DMS79 treated with DMSO at 0.1 percent for 48 hours (cell line): ENCODE measurements at regions not wholly inside any gene's neighbourhood (a gene's known extent, or its start where the extent isn't known, plus 50 kb on each side); places are given as distances from the start of the nearest gene placed in this dataset.

Experiments used
- DNase-seq: peaks from one replicate; lab custom pipeline; 2025; lab: John Stamatoyannopoulos, UW

DNA sequence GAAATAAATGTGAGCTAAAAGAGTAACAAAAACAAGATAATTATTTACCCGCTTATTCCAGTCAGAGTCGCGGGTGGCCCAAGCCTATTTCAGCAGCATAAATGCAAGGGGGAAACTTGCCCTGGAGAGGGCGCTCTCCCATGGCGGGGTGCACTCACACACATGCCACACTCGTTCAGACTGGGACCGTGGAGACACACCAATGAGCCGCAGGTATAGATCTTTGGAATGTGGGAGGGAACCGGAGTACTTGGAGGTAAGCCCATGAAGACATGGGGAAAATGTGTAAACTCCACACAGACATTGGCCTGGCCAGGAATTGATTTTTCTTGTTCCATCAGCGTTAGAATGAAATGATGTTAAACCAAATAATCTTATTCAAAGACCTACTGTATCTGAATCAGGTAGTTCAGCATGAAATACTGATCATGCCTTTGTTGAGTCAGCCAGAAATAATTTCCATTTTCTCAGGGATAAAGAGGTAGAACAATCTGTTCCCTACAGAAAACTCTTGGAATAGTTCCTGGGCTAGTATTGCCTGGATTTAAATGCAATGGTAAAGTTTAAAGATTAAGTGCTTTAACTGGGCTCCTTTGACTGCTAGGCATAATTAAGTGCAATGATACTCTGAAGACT is 191.5 kb downstream of the MCHR2 start:
- no peak for DNase-seq

DNA sequence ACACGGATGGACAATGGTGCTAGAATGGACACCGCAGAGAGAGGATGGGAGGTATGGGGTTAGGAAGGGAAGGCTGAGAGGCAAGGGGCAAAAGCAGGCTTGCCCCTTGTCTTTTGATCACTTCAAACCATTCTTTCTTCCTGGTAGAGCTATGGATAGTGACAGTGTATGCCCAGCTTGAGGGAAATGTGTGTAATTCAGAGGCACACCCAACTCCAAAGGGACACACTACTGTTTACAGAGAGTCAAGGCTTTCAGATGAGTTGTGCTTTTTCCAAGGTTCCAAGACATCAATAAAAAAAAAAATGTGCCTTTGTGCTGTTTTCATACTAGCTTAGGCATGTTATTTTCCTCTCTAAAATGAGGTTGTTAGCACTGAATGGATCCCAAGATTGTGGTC is 185.0 kb downstream of the MCHR2 start:
- DNase-seq = no peak

DNA sequence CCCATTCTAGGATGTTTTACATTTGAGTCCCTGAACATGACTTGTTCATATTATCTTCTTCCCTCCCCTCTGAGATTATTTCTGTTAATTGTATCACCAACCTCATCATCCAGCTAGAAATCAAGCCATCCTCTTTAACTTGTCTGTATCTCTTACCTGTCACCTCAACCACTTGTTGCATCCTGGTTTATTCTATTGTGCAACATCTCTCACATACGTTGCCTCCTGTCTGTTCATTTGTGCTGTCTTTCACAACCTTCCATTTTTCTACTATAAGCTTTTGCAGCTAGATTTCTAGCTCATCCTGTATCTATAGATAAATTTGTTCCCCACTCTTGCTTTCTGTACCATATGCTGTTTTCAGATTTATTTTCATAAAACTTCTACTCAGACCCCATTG is 183.7 kb downstream of the MCHR2 start:
- no peak for DNase-seq

DNA sequence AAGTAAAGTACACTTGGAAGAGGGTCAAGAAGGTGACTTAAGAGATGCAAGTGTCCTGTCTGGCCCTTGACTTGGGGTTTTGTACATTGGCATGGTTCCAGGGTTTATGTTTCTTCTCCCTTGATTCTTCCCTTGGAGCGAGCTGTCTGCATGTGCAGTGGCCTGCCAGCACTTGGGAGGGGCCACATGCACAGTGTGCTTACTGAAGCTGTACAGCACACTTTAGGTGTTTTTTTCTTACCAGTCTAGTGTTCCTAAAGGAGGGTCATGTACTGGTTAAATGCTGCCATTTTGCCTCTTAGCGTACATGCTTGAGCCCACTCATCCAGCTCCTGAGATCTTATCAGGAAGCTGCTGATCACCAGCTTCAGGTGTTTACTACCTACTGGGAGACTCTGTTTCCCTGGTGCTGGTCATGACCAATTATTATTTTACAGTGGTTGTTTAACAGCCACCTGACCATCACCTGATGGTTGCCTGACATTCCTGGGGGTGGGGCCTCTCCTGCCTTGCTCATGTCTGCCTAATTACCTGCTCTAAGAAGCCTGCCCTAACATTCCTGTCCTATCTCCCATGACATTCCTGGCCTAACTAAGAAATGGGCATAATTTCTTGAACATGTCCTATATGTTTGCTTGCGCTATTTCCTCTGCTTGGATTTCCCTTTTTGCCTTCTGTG is 182.9 kb downstream of the MCHR2 start:
- DNase-seq = no peak

DNA sequence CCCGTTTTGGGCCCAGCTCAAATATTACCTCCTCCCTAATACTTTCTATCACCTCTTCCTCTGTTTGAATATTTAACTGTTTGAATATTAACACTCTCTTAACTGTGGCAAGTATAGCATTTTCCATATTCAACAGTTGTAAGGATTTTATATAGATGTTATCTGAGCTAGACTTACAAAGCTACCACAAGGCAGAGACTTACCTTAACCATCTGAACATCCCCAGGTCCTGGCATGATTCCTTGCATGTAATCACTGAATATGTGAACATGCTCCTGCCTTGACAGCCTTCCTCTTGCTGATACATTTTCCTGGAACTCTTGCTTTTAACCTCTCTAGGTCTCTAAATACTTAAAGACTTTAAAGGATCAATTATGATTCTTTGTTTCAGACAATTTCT is 182.4 kb downstream of the MCHR2 start:
- no peak for DNase-seq

DNA sequence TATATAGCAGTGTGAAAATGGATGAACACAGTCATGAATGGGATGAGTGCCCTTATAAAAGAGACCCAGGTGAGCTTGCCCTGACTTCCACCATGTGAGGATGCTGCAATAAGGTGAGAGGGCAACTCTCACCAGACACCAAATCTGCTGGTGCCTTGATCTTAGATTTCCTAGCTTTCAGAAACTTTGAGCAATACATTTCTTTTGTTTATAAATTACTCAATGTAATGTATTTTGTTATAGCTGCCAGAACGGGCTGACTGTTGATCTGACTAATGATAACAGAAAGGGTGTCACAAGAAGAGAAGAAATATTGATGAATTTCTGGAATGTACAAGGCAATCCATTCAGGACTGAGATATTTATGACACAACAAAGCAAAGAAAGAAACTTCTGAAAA is 180.5 kb downstream of the MCHR2 start:
- DNase-seq = no peak

DNA sequence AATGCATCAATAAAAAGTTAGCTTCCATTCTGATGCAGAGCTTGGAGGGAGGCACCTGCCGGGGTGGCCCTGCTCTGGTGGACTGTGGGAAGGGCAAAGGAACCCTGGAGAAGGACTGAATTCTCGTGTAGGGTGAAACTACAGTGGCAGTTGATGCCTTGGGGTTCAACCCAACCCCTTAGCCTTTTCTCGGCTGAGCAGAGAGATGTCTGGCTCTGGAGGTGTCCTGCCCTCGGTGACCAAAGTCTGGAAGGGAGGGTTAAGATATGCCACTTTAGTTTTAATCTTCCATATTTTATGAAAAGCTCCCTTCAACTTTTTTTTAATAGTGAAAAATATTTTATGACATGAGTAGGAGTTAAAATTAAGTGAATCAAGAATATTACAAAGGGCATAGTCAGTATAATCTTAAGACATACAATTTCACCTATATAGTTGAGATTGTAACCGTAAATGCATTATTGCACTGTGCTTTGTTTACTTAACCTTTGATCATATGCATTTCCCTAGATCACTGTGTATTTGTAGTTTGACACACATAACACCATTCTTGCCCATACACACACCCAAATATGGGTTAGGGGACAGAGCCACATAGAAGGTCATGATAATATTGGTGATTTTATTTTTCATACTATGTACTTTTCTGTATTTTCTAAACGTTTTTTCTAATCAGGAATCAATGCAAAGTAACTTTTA is 179.6 kb downstream of the MCHR2 start:
- no peak for DNase-seq

DNA sequence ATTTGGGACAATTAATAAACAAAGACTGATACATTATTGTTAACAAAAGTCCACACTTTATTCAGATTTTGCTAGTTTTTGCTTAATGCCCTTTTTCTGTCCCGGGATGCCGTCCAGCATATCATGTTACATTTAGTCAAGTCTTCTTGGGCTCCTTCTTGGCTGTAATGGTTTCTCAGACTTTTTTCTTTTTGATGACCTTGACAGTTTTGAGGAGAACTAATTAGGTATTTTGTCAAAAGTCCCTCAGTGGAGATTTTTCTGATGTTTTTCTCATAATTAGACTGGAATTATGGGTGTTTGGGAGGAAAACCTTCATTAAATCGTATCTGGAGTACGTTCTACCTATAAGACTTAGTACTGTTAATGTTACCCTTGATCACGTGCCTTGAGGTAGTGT is 177.2 kb downstream of the MCHR2 start:
- no peak for DNase-seq

DNA sequence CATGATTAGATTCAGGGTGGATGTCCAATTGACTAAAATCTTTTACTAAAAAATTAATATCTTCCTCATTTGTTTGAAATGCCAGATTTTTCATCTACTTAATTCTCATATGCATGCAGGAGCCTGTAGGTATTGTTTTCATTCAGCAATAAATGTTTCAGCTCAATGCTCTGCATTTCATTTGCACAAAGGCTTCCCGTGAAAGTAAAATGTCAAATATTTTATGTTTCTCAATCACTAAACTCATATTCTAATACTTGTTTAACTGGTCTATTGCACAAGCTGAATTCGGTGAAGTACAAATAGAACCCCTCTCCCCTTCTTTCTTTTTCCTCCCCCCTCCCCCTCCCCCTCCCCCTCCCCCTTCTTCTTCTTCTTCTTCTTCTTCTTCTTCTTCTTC is 175.9 kb downstream of the MCHR2 start:
- no peak for DNase-seq

DNA sequence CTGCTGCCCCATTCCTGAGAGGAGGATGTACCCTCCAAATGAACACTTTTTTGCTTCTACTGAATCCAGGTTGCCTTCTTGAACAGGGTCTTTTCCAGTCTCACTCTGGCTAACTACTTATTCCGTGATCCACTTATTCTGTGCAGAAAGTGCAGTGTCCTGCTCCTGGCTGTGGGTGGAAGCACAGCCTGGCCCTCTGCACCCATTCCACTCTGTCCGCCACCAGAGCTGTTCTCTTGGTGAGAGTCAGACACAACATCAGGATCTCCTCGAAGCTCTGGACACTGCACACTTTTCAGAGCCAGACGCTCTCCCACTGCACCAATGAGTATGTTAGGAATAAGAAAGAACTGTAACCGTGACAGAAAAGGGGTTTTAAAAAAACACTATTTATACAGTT is 174.2 kb downstream of the MCHR2 start:
- DNase-seq = no peak

DNA sequence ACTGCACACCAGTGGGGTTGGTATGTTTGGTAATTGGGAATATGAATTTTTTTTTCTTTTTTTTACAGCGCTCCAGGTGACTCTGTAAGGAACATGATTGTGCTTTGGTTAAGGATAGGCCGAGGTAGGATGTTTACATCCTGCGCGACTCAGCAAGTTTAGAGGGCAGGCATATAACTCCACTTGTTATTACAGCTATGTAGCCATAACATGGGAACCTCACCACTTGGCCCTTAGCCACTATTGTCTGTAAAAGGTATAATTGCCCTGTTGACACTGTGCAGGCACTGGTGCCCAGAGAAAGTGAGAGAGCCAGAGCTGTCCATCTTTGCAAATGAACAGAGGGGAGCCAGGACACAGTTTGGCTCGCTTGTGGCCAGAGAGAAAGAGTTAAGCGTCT is 172.9 kb downstream of the MCHR2 start:
- no peak for DNase-seq

DNA sequence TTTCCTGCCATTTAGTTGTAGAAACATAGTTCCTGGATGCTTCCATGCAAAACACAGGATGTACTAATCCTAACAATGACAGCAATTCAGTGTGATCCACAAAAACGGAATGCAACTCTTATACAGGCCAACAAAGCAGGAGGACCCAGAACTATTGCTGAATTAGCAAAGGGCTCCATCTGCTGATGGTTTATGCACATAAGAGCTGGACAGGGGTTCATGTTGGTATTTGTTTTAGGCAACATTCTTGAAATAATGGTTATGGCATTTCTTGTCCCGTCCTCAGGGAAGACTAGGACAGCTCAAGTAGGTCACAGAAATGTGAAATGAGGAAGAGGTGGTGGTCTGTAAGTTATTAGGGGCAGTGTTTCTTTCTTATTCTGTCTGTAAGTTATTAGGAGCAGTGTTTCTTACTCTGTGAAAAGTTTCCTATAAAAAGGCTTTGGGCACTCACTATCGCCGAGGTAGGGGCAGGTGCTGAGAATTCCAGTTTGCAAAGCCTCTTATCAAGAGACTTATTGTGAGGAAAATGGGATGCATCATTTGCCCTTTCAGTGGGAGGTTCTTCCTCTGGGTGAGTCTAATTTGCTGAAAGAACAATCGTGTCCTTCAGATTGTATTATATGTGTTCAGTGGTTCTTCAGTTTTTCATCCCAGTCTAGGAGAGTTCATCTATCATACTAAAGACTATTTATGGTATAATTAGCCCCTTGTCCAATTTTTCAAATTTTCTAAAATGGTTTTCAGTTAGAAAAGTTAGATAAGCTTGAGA is 171.1 kb downstream of the MCHR2 start:
- DNase-seq = peak; percentile 34

DNA sequence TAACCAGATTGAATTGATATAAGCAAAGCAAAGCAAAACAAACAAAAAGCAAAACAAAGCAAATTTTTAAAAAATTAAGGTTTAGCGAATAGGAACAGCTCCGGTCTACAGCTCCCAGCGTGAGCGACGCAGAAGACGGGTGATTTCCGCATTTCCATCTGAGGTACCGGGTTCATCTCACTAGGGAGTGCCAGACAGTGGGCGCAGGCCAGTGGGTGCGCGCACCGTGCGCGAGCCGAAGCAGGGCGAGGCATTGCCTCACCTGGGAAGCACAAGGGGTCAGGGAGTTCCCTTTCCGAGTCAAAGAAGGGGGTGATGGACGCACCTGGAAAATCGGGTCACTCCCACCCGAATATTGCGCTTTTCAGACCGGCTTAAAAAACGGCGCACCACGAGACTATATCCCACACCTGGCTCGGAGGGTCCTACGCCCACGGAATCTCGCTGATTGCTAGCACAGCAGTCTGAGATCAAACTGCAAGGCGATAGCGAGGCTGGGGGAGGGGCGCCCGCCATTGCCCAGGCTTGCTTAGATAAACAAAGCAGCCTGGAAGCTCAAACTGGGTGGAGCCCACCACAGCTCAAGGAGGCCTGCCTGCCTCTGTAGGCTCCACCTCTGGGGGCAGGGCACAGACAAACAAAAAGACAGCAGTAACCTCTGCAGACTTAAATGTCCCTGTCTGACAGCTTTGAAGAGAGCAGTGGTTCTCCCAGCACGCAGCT is 170.3 kb downstream of the MCHR2 start:
- peak; percentile 25 for DNase-seq

DNA sequence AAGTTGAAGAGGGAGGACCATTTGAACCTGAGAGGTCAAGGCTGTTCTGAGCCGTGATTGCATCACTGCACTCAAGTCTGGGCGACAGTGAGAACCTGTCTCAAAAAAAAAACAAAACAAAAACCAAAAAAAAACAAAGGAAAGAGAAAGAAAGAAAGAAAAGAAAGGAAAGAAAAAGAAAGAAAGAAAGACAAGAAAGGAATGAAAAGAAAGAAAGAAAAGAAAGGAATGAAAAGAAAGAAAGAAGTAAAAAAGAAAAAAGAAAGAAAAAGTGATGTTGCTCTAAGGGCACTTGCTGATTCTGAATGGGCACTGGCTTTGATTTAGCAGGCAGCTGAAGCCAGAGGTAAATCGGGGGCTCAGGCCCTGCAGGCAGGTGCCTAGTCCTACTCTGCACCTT is 161.0 kb downstream of the MCHR2 start:
- no peak for DNase-seq

DNA sequence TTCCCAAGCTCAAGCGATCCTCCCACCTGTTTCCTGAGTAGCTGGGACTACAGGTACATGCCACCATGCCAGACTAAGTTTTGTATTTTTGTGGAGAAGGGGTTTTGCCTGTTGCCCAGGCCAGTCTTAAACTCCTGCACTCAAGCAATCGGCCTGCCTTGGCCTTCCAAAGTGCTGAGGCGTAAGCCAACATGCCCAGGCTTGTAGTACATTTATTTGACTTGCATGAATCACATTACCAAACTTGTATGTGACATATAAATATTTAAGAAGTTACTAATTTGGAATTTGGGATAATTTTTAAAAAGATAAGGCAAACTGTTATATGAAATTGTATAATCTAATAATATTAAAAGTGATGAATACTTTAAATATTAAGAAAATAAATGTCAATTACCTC is 157.6 kb downstream of the MCHR2 start:
- no peak for DNase-seq

DNA sequence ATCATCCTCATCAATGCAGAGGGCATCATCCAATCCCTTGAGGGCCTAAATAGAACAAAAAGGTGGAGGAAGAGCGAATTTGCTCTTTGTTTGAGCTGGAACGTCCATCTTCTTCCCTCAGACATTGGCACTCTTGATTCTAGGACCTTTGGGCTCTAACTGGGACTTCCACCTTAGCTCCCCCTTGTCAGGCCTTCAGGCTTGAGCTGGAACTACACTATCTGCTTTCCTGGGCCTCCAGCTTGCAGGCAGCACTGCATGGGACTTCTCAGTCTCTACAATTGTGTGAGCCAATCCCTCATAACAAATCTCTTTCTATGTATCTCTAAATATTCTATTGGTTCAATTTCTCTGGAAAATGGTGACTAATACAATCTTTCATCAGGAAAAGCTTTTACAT is 155.4 kb downstream of the MCHR2 start:
- no peak for DNase-seq

DNA sequence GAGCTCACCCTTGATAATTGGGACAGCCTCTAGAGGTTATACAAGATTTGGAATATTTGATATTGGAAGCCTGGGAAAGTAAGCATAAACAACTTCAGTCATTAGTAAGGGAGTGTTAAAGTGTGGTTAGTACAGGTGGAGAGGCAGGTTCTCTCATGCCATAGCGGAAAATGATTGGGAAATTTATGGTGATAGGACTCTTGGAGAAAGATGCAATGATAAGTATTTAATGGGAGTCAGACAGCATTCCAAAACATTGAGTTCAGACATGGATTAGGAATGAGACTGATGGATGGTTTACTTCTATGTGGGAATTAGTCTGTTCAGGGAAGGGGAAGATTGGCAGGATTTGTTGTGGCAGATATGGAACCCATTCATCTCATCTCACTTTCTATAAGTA is 152.7 kb downstream of the MCHR2 start:
- no peak for DNase-seq

DNA sequence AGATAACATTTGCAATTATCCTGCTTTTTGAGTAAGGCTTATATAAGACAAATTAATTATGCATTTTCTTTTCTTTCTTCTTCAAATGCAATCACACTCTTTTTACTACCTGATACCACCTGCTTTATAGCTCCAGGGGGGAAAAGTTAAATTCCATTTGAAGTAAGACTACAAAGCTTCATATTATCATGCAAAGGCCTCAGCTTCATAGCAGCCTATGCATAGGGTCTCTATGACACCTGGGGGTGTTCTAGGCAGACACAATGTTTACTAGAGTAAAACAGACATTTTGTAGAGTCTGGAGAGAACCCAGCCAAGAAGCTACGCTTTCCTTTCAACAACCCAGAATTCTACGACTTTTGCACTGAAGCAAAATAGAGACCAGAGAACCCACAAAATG is 148.0 kb downstream of the MCHR2 start:
- DNase-seq = no peak

DNA sequence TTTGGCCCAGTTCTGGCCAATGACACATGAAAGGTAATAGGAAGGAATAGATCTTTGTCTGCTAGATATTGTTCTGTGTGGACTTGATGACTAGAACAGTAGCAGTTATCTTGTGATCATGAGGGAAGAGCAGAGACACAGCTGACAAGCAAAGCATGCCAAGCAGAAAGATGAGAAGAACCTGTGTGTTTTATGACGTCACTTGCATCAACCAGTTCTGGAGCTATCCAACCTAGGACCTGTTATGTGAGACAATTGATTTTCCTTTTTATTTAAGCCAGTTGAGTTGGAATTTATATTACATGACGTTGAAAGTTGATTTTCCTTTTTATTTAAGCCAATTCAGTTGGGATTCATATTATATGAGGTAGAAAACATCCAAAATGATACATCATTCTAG is 143.2 kb downstream of the MCHR2 start:
- DNase-seq = no peak

DNA sequence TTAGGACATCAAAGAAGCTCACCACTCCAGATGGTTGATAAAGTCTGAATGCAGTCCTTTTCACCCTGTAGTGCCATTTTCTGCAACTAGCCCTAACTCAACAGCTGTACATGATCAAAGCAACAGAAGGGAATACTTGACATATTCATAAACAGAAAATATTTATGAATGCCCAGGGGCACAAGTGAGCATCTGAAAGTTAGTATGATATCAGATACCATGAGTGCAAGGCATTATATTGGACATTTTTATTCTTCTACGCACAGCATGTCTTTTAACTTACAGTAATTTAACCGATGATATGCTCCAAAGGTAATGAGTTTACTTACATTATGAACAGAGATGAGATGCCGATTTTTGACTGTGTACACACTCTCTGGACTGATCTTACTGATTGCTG is 142.0 kb downstream of the MCHR2 start:
- no peak for DNase-seq

DNA sequence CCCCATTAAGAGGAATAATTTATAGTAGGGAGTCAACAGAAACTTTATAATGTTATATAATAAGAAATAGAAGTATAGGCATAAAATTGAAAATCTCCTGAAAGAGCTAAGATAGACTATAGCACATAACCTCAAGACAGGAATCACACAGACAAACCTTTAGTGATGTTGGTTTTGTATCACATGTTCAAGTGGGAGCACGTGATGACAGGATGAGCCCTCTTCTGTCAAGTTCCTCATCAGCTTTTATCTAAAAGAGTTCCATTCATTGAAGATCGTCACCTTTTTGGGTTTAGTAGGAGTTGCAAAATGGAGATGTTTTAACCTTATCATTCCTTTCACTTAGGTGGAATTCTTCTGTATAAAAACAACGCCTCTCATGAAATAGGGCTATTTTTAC is 127.0 kb downstream of the MCHR2 start:
- no peak for DNase-seq

DNA sequence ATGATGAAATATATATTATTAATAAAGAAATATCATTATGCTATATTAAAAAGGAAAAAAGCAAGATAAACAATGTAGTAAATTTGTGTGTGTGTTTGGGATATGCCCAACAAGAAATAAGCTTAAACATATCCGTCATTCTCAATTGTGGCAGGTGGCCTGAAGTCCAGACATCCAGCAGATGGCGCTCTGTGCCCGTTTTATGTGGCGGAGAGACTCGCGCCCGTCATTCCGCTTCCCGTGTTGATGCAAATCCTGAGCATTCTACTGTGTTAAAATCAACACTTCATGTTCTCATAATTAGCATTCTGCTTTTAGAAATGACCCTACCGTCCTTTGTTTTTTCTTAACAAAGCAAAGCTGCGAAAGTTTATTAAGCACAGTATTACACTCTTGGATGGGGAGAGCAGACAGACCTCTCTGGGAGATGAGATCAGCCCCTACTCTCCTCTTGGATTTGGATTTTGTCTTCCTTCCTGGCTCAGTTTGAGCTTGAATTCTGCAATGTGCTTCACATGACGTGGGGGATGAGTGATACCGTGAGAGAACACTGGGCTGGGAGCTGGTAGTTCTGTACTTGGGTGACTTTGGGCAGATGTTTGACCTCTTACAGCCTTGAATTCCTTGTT is 125.8 kb downstream of the MCHR2 start:
- peak; percentile 49 for DNase-seq
